Activated CD4-positive, alpha-beta T cell treated with anti-CD3 and anti-CD28 coated beads for 48 hours (primary cell): ENCODE measurements at regions not wholly inside any gene's neighbourhood (a gene's known extent, or its start where the extent isn't known, plus 50 kb on each side); places are given as distances from the start of the nearest gene placed in this dataset.
A peak's percentile ranks its signal among the peaks of the same experiment; 100 is the strongest.
"Not testable (repeated sequence)": the region's sequence is repeated elsewhere in the genome, so short reads cannot be mapped to it uniquely, and the experiment has no call there.

ENCODE experiments used
- DNase-seq: peaks from one replicate; pipeline ENCODE4 v3.0.0-alpha.2; 2020

GRCh38 chr9:66152406-66152805, 415.5 kb downstream of the FOXD4L4 start:
- DNase-seq = not testable (repeated sequence)

DNA sequence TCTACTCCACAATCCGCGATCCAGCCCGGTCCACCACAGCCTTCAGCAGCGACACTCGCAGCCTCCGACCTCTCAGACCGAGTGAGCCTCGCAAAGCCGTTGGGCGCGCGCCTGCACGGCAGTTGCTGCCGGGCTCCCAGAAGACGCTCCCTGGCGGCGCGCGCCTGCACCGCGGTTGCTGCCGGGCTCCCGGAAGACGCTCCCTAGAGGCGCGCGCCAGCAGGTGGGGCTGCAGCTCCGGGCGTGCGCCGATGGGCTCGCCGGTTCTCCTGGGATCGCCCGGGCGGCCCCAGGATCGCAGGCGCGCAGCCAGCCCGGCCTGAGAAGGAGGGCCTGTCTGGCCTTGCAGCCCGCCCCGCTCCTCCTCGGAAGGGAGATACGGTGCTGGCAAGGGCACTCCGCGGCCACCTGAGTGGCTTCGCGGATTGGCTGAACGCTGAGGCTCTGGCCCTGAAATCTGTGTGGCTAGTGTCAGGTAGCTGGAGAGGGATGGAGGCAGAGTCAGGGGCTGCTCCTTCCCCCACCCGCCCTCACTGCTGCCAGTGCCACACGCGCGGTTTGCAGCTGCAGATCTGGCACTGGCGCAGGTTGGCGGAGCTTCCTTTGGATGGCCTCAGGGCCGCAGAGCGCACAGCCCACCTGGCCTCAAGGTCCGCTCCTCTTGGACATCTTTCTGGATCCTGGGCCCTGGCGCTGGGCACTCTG, 416.2 kb downstream of the FOXD4L4 start:
- peak; percentile 64 for DNase-seq

- peak; percentile 6 for DNase-seq
Measured at GRCh38 chr9:66153971-66154691, 417.2 kb downstream of the FOXD4L4 start.

- DNase-seq = not testable (repeated sequence)
Measured at GRCh38 chr9:66182316-66182715, 445.4 kb downstream of the FOXD4L4 start.

GRCh38 chr9:66183648-66184047, 446.7 kb downstream of the FOXD4L4 start:
- DNase-seq = not testable (repeated sequence)

DNA sequence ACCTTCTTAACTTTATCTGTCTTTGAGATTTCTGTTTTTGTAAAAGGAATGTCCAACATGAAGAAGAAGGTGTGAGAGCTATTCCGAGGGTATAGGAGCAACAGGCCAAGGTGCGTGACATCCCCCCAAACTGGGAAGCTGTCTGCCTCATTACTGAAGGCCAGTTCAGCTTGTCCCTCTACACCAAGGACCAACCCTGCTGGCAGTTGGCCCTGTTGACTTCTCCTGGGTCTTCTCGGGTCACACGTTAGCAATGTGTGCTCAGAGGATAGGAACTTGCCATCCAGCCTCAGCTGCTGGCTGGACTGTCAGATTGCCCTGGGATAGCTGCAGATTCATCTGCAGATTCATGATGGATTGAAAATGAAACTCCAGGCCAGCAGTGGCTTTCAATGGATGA, 460.3 kb downstream of the FOXD4L4 start:
- not testable (repeated sequence) for DNase-seq

GRCh38 chr9:66198421-66198820, 461.5 kb downstream of the FOXD4L4 start:
- not testable (repeated sequence) for DNase-seq

DNA sequence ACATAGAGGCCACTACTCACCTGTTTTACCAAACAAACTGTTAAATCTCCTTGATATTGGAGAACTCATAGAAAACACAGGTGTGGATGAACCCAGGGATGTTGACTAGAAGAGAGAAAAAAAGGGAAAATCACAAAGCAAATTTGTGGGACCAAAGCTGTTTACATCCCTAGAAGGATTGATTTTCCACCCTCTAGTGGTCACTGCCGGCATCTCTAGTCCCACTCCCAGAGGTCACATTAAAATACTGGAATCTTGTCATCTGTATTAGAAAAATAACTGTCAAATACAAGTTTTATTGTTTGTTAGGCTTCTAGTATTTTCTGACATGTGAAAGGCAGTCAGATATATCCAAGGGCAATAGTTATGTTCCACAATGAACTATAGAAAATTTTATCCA, 469.7 kb downstream of the FOXD4L4 start:
- not testable (repeated sequence) for DNase-seq

GRCh38 chr9:66207914-66208313, 471.0 kb downstream of the FOXD4L4 start:
- not testable (repeated sequence) for DNase-seq

DNA sequence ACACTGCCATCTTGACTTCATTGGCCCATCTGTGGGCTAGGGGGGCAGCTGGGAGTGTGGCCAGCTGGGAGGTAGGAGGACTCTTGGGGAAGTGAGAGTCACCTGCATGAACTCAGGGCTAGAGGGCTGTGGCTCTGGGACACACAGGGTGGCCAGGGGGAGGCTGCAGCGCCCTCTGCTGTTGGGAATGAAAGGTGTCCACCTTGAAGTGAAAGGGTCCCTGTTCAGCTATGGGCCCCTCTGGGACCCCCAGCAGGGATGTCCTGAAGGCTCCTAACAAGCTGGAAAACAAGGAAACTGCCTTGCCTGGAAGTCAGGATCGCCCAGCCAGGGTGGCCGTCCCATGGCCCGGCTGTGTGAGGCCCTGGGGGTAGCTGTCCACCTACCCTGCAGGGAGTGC, 507.8 kb downstream of the FOXD4L4 start:
- peak; percentile 20 for DNase-seq

GRCh38 chr9:66245481-66245880, 508.5 kb downstream of the FOXD4L4 start:
- DNase-seq = not testable (repeated sequence)

DNA sequence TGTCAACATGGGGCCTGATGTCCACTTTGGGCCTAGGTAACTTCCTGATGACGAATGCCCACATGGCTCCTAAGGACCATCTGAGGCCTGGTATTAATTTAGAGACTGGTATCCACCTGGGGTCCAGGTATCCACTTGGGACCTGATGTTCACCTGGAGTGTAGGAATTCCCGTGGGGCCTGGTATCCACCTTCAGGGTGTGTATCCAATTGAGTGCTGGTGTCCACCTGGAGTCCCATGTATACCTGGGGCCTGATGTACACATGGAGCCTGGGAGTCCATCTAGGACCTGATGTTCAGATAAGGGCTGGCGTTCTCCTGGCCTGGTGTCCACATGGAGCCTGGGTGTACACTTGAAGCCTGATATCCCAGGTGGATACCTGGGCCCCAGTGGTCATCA, 520.6 kb downstream of the FOXD4L4 start:
- not testable (repeated sequence) for DNase-seq

GRCh38 chr9:66261576-66261975, 524.6 kb downstream of the FOXD4L4 start:
- DNase-seq = not testable (repeated sequence)

DNA sequence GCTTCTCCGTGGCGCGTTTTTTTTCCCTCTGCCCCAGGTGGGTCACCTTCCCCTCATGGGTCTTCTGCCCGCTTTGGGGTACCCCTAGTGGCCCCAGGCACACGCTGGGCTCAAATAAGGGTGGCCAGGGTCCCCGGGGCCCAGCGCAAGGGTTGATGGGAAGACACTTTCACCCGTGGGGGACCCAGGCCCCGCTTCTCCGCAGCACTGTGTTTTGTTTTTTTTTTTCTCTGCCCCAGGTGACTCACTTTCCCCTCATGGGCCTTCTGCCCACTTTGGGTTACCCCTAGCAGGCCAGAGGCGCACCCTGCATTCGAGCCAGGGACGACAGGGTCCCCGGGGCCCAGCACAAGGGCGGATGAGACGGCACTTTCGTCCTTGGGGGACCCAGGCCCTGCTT, 526.7 kb downstream of the FOXD4L4 start:
- DNase-seq = not testable (repeated sequence)

DNA sequence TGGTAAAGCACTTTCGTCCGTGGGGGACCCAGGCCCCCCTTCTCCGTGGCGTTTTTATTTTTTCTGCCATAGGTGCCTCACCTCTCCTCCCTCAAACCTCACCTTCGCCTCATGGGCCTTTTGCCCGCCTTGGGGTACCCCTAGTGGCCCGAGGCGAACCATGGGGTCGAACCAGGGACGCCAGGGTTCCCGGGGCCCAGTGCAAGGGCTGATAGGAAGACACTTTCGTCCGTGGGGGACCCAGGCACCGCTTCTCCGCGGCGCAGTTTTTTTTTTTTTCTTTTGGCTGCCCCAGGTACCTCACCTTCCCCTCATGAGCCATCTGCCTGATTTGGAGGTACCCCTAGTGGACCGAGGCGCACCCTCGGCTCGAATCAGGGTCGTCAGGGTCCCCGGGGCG, 527.8 kb downstream of the FOXD4L4 start:
- DNase-seq = not testable (repeated sequence)

GRCh38 chr9:66266202-66266601, 529.3 kb downstream of the FOXD4L4 start:
- peak; percentile 15 for DNase-seq

GRCh38 chr9:66266856-66267430, 530.0 kb downstream of the FOXD4L4 start:
- DNase-seq = not testable (repeated sequence)

- peak; percentile 45 for DNase-seq
Measured at GRCh38 chr9:66267684-66268083, 530.7 kb downstream of the FOXD4L4 start.

DNA sequence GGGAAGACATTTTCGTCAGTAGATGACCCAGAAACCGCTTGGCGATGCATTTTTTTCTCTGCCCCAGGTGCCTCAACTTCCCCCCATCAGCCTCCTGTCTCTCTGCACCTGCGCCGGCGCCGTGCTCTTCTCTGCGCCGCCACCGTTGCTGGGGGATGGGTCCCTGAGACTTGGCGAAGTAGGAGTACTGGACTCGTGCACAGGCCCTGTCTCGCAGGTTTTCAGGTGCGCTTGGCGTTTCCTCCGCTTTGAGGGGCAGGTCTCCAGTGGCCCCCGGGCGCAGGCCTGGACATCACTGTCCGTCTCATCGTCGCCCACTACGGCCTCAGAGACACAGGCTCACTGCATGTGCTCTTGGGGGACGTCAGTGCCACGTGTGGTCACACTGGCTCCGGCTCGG, 532.1 kb downstream of the FOXD4L4 start:
- DNase-seq = not testable (repeated sequence)

DNA sequence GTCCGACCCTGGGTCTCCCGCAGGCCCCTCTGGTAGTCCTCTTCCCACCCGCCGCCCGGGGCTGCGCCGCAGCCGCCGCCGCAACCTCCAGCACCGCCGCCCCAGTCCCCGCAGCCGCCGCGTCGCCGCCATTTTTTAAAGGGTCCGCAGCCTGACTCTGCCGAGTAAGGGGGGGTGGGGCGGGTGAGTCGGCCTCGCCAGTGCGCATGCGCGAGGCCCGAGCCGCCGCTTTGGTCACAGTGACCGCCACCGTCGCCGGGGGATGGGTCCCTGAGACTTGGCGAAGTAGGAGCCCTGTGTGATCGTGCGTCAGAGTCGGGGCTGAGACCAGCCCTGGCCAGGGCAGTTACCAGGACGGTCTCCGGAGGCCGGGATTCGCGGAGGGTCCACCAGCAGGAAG, 532.8 kb downstream of the FOXD4L4 start:
- peak; percentile 79 for DNase-seq

DNA sequence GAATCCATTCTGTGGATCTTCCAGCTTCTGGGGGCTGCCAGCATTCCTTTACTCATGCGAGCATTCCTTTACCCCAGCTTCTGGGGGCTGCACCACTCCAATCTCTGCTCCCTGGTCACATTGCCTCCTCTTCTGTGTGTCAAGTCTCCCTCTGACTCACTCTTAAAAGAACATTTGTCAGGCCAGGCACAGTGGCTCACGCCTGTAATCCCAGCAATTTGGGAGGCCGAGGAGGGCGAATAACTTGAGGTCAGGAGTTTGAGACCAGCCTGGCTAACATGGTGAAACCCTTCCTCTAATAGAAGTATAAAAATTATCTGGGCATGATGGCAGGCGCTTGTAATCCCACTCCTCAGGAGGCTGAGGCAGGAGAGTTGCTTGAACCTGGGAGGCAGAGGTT, 541.9 kb downstream of the FOXD4L4 start:
- DNase-seq = not testable (repeated sequence)
